CD4-positive, alpha-beta T cell treated with Interleukin-21 for 1 hour (primary cell): ENCODE measurements at regions not wholly inside any gene's neighbourhood (a gene's known extent, or its start where the extent isn't known, plus 50 kb on each side); places are given as distances from the start of the nearest gene placed in this dataset.
A peak's percentile ranks its signal among the peaks of the same experiment; 100 is the strongest.
"Not testable (repeated sequence)": the region's sequence is repeated elsewhere in the genome, so short reads cannot be mapped to it uniquely, and the experiment has no call there.

Experiments
- DNase-seq: peaks from one replicate; pipeline ENCODE4 v3.0.0-alpha.2; 2020

GRCh38 chrX:1700757-1701156 is 85.9 kb downstream of the ASMT start:
- no peak for DNase-seq

DNA sequence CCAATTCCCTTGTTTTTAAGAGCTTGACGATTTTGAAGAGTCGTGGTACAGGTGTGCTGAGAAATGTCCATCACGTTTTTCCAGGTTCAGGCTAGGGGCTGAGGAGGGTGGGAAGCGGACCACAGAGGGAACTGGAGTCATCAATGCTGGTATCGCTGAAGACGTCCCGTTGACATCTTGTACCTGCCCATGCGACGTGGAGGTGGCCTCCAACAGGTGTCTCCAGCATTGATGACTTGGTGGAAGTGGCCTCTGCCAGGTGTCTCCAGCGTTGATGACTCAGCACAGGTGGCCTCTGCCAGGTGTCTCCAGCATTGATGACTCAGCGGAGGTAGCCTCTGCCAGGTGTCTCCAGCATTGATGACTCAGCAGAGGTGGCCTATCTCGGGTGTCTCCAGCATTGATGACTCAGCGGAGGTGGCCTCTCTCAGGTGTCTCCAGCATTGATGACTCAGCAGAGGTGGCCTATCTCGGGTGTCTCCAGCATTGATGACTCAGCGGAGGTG is 86.6 kb downstream of the ASMT start:
- not testable (repeated sequence) for DNase-seq

DNA sequence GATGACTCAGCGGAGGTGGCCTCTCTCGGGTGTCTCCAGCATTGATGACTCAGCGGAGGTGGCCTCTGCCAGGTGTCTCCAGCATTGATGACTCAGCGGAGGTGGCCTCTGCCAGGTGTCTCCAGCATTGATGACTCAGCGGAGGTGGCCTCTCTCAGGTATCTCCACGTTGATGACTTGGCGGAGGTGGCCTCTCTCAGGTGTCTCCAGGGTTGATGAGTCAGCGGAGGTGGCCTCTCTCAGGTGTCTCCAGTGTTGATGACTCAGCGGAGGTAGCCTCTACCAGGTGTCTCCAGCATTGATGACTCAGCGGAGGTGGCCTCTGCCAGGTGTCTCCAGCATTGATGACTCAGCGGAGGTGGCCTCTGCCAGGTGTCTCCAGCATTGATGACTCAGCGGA is 87.3 kb downstream of the ASMT start:
- DNase-seq = not testable (repeated sequence)

GRCh38 chrX:1702557-1702956 is 87.7 kb downstream of the ASMT start:
- not testable (repeated sequence) for DNase-seq

DNA sequence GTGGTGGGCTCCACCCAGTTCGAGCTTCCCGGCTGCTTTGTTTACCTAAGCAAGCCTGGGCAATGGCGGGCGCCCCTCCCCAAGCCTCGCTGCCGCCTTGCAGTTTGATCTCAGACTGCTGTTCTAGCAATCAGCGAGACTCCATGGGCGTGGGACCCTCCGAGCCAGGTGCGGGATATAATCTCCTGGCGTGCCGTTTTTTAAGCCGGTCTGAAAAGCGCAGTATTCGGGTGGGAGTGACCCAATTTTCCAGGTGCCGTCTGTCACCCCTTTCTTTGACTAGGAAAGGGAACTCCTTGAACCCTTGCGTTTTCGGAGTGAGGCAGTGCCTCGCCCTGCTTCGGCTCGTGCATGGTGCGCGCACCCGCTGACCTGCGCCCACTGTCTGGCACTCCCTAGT is 94.4 kb downstream of the ASMT start:
- DNase-seq = not testable (repeated sequence)

DNA sequence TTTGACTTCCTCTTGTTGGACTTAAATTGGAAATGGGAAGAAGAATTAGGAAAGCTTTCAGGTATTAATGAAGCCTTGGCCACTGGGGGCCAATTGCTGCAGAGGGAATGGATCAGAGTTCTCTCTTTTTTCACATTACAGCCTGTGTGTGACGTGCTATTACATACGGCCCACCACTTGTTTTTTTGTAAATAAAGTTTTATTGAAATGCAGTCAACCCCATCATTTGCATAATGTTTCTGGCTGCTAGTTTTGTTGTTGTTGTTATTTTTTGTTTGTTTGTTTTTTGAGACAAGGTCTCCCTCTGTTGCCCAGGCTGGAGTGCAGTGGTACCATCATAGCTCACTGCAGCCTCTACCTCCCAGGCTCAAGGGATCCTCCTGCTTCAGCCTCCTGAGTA is 98.4 kb downstream of the ASMT start:
- no peak for DNase-seq

- no peak for DNase-seq
Observed at GRCh38 chrX:1717373-1717772, 102.5 kb downstream of the ASMT start.

DNA sequence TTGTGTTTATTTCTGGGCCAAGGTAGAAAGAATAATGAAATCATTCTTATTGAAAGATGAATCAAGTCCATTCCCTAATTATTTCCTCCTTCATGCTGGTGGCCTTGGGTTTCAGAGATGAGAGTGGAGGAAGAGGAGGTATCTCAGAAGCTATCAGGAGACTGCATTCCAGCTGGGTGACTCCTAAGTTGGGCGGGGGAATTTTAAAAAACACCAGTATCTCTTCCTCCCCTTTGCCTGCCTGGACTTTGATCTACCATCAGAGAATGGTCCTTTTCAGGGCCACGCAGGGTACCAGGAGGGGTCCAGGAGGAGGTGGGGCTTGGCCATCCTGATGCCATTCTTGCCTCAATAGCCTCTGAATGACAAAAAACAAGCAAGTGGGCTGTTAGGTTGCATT is 104.4 kb downstream of the ASMT start:
- no peak for DNase-seq

DNA sequence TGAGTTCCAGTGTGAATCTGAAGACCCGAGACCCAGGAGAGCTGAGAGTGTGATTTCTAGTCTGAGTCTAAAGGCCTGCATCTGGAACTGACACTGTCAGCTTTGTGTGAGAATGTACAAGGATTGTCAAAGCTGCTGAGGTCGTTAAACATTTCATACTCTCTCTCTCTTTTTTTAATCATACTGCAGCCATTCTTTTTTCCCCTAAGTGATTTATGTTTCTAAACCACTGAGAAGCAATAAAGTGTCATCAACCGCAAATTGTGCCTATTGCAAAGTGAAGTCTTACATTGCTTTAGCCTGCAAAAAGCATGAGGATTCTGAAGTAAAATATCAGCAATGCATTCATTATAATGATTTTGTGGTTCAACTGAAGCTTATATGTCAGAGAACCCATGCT is 106.0 kb downstream of the ASMT start:
- DNase-seq = no peak

- DNase-seq = no peak
Observed at GRCh38 chrX:1725472-1725871, 110.6 kb downstream of the ASMT start.

DNA sequence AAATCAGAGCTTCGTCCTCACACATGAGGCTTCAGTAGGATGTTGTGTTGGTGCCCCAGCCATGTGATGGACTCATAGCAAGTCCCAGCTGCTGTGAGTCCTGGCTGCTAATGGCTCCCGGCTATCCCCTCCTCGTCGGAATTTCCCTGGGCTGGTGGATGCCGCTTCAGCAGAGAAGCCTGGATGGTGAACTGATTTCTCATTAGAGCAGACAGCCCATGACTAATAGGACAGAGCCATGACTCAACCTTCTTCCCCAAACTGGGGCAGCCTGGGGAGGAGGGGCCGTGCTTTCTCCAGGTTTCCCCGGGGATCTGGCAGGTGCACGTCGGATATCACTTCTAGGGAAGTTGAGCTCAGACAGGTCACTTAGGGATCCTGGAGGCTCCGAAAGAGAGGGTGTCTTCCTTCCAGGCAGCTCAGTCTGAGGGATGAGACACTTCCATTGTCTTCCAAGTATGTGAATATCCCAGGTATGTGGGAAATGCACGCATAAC is 112.7 kb downstream of the ASMT start:
- no peak for DNase-seq

GRCh38 chrX:1734806-1735205 is 119.9 kb downstream of the ASMT start:
- DNase-seq = no peak

- DNase-seq = no peak
Observed at GRCh38 chrX:1741816-1742394, 127.0 kb downstream of the ASMT start.

DNA sequence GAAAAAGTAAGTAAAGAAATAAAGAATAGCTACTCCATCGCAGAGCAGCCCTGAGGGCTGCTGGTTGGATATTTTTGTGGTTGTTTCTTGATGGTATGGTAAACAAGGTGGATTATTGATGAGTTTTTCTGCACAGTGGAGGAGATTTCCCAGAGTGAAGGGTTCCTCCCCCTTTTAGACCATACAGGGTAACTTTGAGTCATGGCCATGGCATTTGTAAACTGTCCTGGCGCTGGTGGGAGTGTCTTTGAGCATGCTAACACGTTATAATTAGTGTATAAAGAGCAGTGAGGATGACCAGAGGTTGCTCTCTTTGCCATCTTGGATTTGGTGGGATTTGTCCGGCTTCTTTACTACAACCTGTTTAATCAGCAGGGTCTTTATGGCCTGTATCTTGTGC is 128.2 kb downstream of the ASMT start:
- no peak for DNase-seq

DNA sequence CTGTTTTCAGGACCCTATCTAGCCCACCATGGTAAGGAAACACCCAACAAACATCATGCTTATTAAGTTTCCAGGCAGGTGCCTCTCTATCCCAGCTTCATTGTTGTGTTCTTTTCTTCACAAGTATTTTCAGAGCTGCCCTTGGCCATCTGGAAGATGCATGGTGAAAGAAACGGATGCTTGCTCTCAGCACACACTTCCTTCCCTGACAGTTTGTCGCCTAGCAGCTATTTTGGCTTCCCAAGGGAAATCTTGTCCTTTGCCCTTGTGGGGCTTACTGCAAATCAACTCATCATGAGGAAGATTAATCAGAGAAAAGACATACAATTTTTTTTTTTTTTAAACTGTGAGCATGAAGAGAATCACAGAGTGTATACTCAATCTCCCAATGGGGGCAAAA is 128.8 kb downstream of the ASMT start:
- no peak for DNase-seq

- no peak for DNase-seq
Observed at GRCh38 chrX:1748408-1748807, 133.5 kb downstream of the ASMT start.

- DNase-seq = no peak
Observed at GRCh38 chrX:1749499-1749898, 134.6 kb downstream of the ASMT start.

- DNase-seq = no peak
Observed at GRCh38 chrX:1750267-1750666, 135.4 kb downstream of the ASMT start.

DNA sequence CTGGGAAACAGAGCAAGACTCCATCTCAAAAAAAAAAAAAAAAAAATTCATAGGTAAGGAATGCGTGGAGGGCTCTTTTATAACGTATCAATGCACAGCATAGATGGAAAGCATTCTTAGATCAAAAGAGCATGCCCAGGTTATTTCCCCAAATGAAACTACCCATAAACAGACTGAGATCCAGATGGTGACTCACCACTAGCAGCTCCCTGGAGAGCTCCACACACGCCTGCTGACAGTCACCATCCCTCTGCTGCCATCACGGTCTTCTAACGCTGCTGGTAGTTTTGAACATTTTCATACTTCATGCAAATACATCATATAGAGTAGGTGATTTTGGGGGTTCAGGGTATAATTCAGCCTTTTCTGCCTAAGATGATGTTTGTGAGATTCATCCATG is 136.9 kb downstream of the ASMT start:
- DNase-seq = no peak

DNA sequence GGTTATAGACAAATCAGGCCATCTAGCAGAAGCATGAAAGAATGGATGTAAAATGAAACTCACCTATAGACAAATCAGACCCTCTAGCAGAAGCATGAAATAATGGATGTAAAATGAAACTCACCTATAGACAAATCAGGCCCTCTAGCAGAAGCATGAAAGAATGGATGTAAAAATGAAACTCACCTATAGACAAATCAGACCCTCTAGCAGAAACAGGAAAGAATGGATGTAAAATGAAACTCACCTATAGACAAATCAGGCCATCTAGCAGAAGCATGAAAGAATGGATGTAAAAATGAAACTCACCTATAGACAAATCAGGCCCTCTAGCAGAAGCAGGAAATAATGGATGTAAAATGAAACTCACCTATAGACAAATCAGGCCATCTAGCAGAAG is 137.9 kb downstream of the ASMT start:
- DNase-seq = not testable (repeated sequence)

DNA sequence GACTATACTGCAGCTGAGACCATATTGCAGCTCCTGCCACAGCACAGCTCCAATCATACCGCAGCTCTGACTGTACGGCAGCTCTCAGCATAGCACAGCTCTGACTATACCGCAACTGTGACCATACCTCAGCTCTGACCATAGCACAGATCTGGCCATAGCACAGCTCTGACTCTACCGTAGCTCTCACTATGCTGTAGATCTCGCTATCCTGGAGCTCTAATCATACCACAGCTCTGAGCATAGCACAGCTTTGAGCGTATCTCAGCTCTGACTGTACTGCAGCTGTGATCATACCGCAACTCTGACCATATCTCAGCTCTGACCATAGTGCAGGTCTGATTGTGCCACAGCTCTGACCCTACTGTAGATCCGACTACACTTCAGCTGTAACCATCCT is 139.2 kb downstream of the ASMT start:
- DNase-seq = no peak

DNA sequence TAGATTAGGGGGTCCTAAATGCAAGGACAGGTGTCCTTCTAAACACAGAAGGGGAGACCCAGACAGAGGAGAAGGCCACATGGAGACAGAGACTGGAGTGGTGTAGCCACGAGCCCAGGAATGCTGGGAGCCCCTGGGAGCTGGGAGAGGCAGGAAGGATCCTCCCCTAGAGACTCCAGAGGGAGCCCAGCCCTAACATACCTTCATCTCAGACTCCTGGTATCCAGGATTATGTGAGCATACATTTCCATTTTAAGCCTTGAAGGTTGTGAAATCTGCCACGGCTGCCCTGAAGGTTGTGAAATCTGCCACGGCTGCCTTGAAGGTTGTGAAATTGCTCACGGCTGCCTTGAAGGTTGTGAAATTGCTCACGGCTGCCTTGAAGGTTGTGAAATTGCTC is 148.4 kb downstream of the ASMT start:
- no peak for DNase-seq

DNA sequence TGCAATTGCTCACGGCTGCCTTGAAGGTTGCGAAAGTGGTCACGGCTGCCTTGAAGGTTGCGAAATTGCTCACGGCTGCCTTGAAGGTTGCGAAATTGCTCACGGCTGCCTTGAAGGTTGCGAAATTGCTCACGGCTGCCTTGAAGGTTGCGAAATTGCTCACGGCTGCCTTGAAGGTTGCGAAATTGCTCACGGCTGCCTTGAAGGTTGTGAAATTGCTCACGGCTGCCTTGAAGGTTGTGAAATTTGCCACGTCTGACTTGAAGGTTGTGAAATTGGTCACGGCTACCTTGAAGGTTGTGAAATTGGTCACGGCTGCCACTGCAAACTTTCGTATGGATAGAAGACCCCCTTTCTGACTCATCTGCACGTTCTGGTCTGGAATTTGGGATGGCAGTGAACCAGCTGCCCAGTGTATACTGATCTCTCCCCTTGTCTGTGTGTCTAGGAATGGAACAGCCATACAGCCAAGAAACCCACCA is 150.1 kb downstream of the ASMT start:
- peak; percentile 4 for DNase-seq

DNA sequence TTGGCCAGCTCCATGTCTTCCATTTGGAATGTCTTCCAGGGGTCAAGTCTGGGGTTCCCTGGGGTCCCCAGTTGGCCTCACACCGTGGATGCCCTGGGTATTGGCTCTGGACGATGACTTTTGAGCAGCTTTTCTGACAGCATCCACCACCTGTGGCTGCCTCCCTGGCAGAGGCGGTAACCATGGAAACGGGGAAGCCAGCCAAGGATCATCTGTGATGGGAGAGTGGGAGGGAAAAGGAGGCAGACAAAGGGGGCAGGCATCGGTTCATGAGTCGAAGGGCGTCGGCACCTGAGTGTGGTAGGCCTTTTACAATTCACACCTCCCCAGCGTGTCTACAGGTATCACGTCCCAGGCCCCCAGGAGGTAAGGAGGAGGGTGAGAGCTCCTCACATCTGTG is 152.2 kb downstream of the ASMT start:
- no peak for DNase-seq

GRCh38 chrX:1778817-1779216 is 164.0 kb downstream of the ASMT start:
- no peak for DNase-seq
